OCI-LY1 (cell line): ENCODE measurements at regions not wholly inside any gene's neighbourhood (a gene's known extent, or its start where the extent isn't known, plus 50 kb on each side); places are given as distances from the start of the nearest gene placed in this dataset.

ENCODE experiments used
- H2AFZ ChIP-seq: fragments of 200-600 bp; sonication (generic), shearing (Covaris generic); 2 replicates; pipeline ENCODE4 v1.6.0; 2014; ENCODE audit warnings: antibody characterized with exemption, mild to moderate bottlenecking, low read length
- H3F3A ChIP-seq: fragments of 200-600 bp; sonication (generic), shearing (Covaris generic); 2 replicates; pipeline ENCODE4 v1.6.0; 2014; ENCODE audit warnings: mild to moderate bottlenecking, antibody characterized with exemption, low read length, moderate library complexity; ENCODE audit not compliant: insufficient read depth
- H3K27ac ChIP-seq: fragments of 200-600 bp; sonication (generic); 2 replicates; pipeline ENCODE4 v1.5.1; 2014; ENCODE audit warnings: low read length, mixed run types, mild to moderate bottlenecking, low read depth; ENCODE audit not compliant: poor library complexity, severe bottlenecking
- H3K27me3 ChIP-seq: fragments of 200-600 bp; sonication (generic); 2 replicates; pipeline ENCODE4 v1.6.0; 2014; ENCODE audit warnings: antibody characterized with exemption, mild to moderate bottlenecking, low read length, moderate library complexity; ENCODE audit not compliant: insufficient read depth
- H3K36me3 ChIP-seq: fragments of 200-600 bp; sonication (generic); 2 replicates; pipeline ENCODE4 v1.6.1; 2014; ENCODE audit warnings: mild to moderate bottlenecking, antibody characterized with exemption, low read length, moderate library complexity, mixed read lengths; ENCODE audit not compliant: insufficient read depth
- H3K4me1 ChIP-seq: fragments of 200-600 bp; sonication (generic); 2 replicates; pipeline ENCODE4 v1.5.1; 2014; ENCODE audit warnings: mild to moderate bottlenecking, low read length, moderate library complexity; ENCODE audit not compliant: insufficient read depth, severe bottlenecking
- H3K4me2 ChIP-seq: fragments of 200-600 bp; sonication (generic), shearing (Covaris generic); 2 replicates; pipeline ENCODE4 v1.6.1; 2014; ENCODE audit warnings: low read length
- H3K4me3 ChIP-seq: fragments of 200-600 bp; sonication (generic); 2 replicates; pipeline ENCODE4 v1.5.1; 2014; ENCODE audit warnings: low read length, low read depth, mild to moderate bottlenecking, mixed read lengths; ENCODE audit not compliant: poor library complexity, severe bottlenecking
- H3K79me2 ChIP-seq: fragments of 200-600 bp; shearing (Covaris generic); 2 replicates; pipeline ENCODE4 v1.6.1; 2016; ENCODE audit warnings: mixed run types, low read length, mixed read lengths; ENCODE audit not compliant: insufficient read depth
- H3K9ac ChIP-seq: fragments of 200-600 bp; sonication (generic), shearing (Covaris generic); 2 replicates; pipeline ENCODE4 v1.6.1; 2014; ENCODE audit warnings: mild to moderate bottlenecking, low read length, mixed read lengths
- H3K9me2 ChIP-seq: fragments of 200-600 bp; sonication (generic), shearing (Covaris generic); 2 replicates; pipeline ENCODE4 v1.6.1; 2014; ENCODE audit warnings: low read depth, mild to moderate bottlenecking, low read length, mixed read lengths
- H3K9me3 ChIP-seq: fragments of 200-600 bp; shearing (Covaris generic); 2 replicates; pipeline ENCODE4 v1.6.1; 2014; ENCODE audit warnings: low read length, mixed read lengths
- H4K20me1 ChIP-seq: fragments of 200-600 bp; sonication (generic), shearing (Covaris generic); 2 replicates; pipeline ENCODE4 v1.6.0; 2016; ENCODE audit warnings: mild to moderate bottlenecking, low read length; ENCODE audit not compliant: insufficient read depth
- EZH2 ChIP-seq: fragments of 200-600 bp; sonication (generic), shearing (Covaris generic); IDR thresholded peaks from 2 replicates; pipeline ENCODE4 v1.8.0; 2017; ENCODE audit warnings: borderline replicate concordance, mixed run types, mild to moderate bottlenecking, antibody characterized with exemption, low read length, moderate library complexity, mixed read lengths
- TF ChIP-seq, protein P1 (sequence below): fragments of 200-600 bp; sonication (generic), shearing (Covaris generic); IDR thresholded peaks from 2 replicates; pipeline ENCODE4 v1.5.1; 2017; ENCODE audit warnings: mild to moderate bottlenecking, antibody characterized with exemption, low read length, moderate library complexity, mixed read lengths

DNA sequence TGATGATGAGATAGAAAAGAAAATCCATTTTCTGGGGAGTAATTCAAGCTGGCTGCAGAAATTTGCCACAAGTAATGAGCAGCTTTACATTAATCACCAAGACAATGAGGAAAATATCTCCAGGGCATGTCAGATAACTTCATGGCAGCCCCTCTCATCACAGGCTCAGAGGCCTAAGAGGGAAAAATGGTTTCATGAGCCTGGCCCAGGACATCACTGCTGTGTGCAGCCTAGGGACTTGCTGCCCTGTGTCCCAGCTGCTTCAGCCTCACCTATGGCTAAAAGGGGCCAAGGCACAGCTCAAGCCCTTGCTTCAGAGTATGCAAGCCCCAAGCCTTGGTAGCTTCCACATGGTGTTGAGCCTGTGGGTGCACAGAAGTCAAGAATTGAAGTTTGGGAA, 161.7 kb downstream of the OPA1 start:
- no peaks in the 10 kb centered on the region for H3K4me1 ChIP-seq
- H3K9ac ChIP-seq = no peak overlapping the region
- no peaks in the 10 kb centered on the region for H3F3A ChIP-seq
- no peaks in the 10 kb centered on the region; the same call in 1 of the 2 replicates for H3K27me3 ChIP-seq
- H3K4me3 ChIP-seq = no peak overlapping the region
- H3K36me3 ChIP-seq = no peaks in the 10 kb centered on the region
- H3K79me2 ChIP-seq = no peaks in the 10 kb centered on the region
- H3K27ac ChIP-seq = no peak overlapping the region
- no peaks in the 10 kb centered on the region for H4K20me1 ChIP-seq
- no peak for TF ChIP-seq EZH2
- TF ChIP-seq, protein P1, sequence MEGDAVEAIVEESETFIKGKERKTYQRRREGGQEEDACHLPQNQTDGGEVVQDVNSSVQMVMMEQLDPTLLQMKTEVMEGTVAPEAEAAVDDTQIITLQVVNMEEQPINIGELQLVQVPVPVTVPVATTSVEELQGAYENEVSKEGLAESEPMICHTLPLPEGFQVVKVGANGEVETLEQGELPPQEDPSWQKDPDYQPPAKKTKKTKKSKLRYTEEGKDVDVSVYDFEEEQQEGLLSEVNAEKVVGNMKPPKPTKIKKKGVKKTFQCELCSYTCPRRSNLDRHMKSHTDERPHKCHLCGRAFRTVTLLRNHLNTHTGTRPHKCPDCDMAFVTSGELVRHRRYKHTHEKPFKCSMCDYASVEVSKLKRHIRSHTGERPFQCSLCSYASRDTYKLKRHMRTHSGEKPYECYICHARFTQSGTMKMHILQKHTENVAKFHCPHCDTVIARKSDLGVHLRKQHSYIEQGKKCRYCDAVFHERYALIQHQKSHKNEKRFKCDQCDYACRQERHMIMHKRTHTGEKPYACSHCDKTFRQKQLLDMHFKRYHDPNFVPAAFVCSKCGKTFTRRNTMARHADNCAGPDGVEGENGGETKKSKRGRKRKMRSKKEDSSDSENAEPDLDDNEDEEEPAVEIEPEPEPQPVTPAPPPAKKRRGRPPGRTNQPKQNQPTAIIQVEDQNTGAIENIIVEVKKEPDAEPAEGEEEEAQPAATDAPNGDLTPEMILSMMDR = no peak
- H3K9me3 ChIP-seq = peaks cover 14% of the 10 kb centered on the region
- H2AFZ ChIP-seq = no peak overlapping the region
- no peak overlapping the region for H3K4me2 ChIP-seq
- peaks cover 3% of the 10 kb centered on the region; the same call in 1 of the 2 replicates for H3K9me2 ChIP-seq

DNA sequence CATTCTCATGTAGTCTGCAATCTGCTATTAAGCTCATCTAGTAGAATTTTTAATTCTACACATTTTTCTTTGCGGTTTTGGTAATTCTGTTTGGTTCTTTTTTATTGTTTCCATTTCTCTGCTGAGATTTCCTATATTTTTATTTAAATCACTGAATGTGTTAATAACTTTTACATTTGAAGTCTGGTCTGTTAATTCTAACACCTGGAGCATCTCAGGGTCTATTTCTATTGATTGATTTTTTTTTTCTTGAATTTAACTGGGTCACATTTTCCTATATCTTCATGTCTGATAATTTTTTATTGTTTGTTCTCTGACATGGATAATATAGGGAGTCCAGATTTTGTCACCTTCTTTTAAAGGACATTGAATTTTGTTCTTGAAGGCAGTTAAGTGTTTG, 163.5 kb downstream of the OPA1 start:
- Histone ChIP-seq H3K36me3 (no peaks in the 10 kb centered on the region), H3K79me2 (no peaks in the 10 kb centered on the region), H2AFZ (no peak overlapping the region), H3K4me1 (no peaks in the 10 kb centered on the region), H3K9ac (no peak overlapping the region), H4K20me1 (no peaks in the 10 kb centered on the region), H3F3A (no peaks in the 10 kb centered on the region), H3K4me2 (no peak overlapping the region), H3K4me3 (no peak overlapping the region), H3K27me3 (no peaks in the 10 kb centered on the region; the same call in 1 of the 2 replicates), H3K27ac (no peak overlapping the region), H3K9me3 (peaks cover 14% of the 10 kb centered on the region), H3K9me2 (peaks cover 3% of the 10 kb centered on the region; the same call in 1 of the 2 replicates)
- TF ChIP-seq, protein P1 = no peak
- no peak for TF ChIP-seq EZH2

DNA sequence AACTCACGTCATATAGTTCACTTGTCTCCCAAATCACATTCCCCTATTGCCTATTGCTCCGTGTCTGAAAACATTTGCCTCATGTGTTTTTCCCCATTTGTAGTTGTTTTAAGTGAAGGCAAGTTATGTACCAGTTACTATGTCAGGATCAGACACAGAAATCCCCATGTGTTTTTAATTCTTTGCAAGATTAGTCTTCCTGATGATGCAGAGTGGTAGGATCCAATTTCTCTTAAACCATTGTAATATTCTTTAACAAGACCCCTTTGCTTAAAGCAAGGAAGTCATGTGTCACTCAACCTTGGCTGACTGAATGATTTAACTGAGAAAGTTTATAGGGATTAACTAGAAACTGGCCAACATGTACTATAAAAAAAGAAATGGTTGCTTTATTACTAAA, 164.4 kb downstream of the OPA1 start:
- no peak overlapping the region for H3K4me2 ChIP-seq
- H2AFZ ChIP-seq = no peak overlapping the region
- H3K79me2 ChIP-seq = no peaks in the 10 kb centered on the region
- H3K36me3 ChIP-seq = no peaks in the 10 kb centered on the region
- no peaks in the 10 kb centered on the region for H4K20me1 ChIP-seq
- no peaks in the 10 kb centered on the region for H3F3A ChIP-seq
- H3K27me3 ChIP-seq = no peaks in the 10 kb centered on the region; the same call in 1 of the 2 replicates
- no peak overlapping the region for H3K4me3 ChIP-seq
- peaks cover 3% of the 10 kb centered on the region; the same call in 1 of the 2 replicates for H3K9me2 ChIP-seq
- no peaks in the 10 kb centered on the region for H3K4me1 ChIP-seq
- H3K9ac ChIP-seq = no peak overlapping the region
- TF ChIP-seq, protein P1 = no peak
- no peak for TF ChIP-seq EZH2
- no peak overlapping the region for H3K27ac ChIP-seq
- H3K9me3 ChIP-seq = peaks cover 14% of the 10 kb centered on the region
